ENCODE measurements at regions not wholly inside any gene's neighbourhood (a gene's known extent, or its start where the extent isn't known, plus 50 kb on each side); places are given as distances from the start of the nearest gene placed in this dataset.
A peak's percentile ranks its signal among the peaks of the same experiment; 100 is the strongest.

GRCh38 chr9:91073049-91073810 lies 271.6 kb downstream of the SYK start:
- no peak for DNase-seq

- DNase-seq: no peak
Observed at GRCh38 chr9:91073811-91074771, 272.5 kb downstream of the SYK start.

- DNase-seq: no peak
Observed at GRCh38 chr9:91074866-91075265, 273.2 kb downstream of the SYK start.

GRCh38 chr9:91075279-91075678 lies 273.7 kb downstream of the SYK start:
- no peak for DNase-seq

GRCh38 chr9:91077624-91078368 lies 276.2 kb downstream of the SYK start:
- DNase-seq: no peak

- DNase-seq: no peak
Observed at GRCh38 chr9:91078369-91078695, 276.7 kb downstream of the SYK start.

DNA sequence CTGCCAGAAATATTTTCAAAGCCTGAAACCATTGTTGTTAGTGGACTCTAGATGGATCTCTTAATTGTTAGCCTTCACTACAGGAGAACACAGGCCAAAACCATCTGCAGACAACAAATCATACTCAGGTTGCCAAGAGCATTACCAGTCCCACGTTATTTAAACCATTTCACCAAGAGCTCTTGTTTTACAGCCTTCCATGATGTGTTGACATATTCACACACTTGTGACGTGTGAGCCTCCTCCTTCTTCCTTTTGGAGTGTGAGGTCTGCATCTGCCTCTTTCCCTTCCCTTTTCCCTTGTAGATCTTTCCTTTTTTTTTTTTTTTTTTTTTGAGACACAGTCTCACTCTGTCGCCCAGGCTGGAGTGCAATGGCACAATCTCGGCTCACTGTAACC lies 279.0 kb downstream of the AUH start:
- no peak for DNase-seq

- no peak for DNase-seq
Observed at GRCh38 chr9:91084896-91085516, 276.7 kb downstream of the AUH start.

GRCh38 chr9:91085517-91086291 lies 276.0 kb downstream of the AUH start:
- peak; percentile 39 for DNase-seq

DNA sequence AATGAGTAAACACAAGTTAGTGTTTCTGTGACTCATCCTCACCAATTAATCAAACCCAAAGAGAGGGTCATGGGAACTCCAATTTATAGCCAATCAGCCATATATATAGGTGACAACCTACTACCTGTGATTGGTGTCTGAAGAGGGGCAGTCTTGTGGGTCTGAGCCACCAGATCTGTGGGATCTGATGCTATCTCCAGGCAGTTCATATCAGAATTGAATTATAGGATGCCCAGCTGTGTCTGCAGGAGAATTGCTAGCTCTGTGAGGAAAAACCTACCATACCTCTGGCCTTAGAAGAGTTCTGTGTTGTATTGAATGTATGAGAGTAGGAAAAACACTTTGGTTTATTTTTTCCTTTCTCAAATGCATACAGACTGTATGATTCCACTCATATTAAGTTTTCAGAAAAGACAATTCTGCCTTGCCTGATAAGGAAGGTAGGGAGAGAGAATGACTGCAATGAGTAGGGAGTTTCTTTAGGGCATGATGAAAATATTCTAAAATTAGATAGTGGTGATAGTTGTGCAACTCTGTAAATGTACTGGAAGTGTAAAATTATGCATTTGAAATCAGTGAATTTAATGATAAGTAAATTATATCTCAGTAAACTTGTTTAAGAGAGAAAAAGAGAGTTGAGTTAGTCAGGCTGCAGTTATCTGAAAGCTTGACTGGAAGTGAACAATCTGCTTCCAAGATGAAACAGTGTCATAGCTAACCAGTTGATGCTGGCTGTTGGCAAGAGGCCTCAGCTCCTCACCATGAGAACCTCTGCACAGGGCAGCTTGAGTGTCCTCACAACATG lies 274.9 kb downstream of the AUH start:
- DNase-seq: no peak

DNA sequence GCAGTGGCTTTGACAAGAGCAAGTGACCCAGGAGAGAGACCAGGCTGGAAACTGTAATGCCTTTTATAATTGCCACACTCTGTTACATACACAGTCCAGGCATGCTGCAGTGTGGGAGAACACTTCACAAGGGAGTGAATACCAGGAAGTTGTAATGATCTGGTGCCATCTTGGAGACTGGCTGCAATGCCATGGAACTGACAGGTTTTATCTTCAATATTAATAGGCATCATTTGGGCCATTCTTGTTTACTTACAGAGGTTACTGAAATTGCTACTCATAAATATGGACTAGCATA lies 274.3 kb downstream of the AUH start:
- DNase-seq: no peak

GRCh38 chr9:91089405-91090129 lies 272.2 kb downstream of the AUH start:
- DNase-seq: no peak

GRCh38 chr9:91090130-91090410 lies 271.6 kb downstream of the AUH start:
- DNase-seq: no peak

GRCh38 chr9:91092214-91092613 lies 269.5 kb downstream of the AUH start:
- DNase-seq: no peak

- DNase-seq: no peak
Observed at GRCh38 chr9:91094324-91095088, 267.2 kb downstream of the AUH start.

DNA sequence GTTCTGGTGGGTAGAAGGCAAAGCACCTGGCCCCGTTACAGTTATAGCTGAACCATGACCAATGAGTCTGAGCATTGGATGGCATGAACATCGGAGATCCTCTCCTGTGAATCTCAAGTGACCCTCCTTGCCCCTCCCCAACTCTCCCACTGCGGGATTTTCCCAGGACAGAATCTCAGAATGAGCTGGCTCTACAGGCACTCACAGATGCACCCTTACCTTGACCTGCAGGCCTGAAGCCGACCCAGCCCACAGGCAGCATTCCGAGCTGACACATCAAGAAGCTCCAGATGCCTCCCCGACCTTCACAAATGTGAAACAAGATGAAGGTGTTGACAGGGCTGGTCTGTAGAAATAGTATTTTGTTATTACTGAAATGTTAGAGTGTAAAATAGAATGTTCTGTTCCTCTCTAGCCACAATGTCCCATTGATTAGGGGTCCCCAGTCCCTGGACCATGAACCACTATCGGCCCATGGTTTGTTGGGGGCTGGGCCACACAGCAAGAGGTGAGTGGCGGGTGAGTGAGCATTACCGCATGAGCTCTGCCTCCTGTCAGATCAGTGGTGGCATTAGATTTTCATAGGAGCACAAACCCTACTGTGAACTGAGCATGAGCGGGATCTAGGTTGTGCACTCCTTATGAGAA lies 263.4 kb downstream of the AUH start:
- no peak for DNase-seq

- no peak for DNase-seq
Observed at GRCh38 chr9:91099436-91099835, 262.3 kb downstream of the AUH start.

DNA sequence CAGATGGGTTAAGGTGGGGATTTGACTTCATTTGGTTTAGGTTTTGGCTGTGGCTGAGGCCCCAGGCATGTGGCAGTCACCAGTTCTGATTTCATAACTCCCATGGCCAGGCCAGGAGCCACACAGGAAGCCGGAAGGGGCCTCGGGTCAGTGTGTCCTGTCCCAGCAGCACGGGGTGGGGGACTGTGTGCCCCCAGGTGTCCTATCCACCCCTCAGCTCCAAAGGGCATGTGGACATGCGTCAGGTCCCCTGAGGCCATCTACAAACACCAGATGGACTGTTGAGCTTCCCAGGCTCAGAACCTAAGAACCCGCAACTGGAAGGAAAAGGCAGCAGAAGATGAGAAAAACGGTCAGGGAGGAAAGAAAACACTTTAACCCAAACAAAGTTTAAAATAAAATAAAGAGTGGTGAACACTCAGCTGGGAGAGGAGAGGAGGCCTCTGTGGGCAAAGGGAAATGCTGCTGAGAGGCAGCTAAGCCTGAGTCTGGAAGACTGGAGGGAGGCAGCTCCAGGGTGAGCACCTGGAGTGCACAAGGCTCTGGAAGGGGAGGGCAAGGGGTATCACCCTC lies 260.8 kb downstream of the AUH start:
- DNase-seq: no peak

DNA sequence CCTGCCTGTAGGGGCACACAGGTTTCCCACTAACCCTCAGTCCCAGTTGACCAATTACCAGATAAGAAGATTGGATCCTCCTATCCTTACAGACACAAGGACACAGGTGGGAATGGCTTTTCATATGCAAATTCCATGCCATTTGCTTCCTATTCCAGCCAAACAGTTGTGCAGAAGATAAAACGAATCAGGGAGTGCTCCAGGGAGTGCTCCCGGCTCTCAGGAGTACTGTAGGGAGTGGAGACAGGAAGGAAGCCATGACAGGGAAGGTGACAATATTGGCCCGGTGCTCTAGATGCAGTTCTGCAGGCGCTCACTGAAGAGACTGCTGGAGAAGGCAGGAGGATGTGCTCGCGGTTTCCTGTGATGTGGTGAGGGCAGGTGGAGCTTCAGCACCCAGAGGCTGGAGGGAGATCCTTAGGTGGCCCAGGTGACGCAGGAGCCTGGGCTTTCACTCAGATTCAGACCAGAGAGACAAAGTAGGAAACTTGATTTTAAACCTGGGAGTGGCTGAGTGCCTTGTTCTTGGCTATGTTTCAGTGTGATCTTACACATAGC lies 260.0 kb downstream of the AUH start:
- peak; percentile 74 for DNase-seq

Measured in CD4-positive, alpha-beta T cell treated with Interferon gamma for 1 hour (primary cell).